ENCODE measurements at regions not wholly inside any gene's neighbourhood (a gene's known extent, or its start where the extent isn't known, plus 50 kb on each side); places are given as distances from the start of the nearest gene placed in this dataset.

- no peak for TF ChIP-seq CTCF (IDR thresholded peaks at IDR 0.05; ENCODE audit: low read length)
- TF ChIP-seq EZH2 (IDR thresholded peaks at IDR 0.05; ENCODE audit: borderline replicate concordance, low read length), result no peak
Measured at GRCh38 chr9:104329245-104329644, 174.8 kb upstream of the OR13F1 start.
